Retinal pigment epithelial cell (primary cell): ENCODE measurements at regions not wholly inside any gene's neighbourhood (a gene's known extent, or its start where the extent isn't known, plus 50 kb on each side); places are given as distances from the start of the nearest gene placed in this dataset.
A peak's percentile ranks its signal among the peaks of the same experiment; 100 is the strongest.

Experiments used
- DNase-seq: peaks from one replicate; pipeline ENCODE4 v3.0.0-alpha.2; 2010; ENCODE audit warnings: low read depth
- H3K4me3 ChIP-seq: 2 replicates; pipeline ENCODE4 v1.5.1; 2011; ENCODE audit warnings: mild to moderate bottlenecking, low read length, control low read depth, moderate library complexity
- CTCF ChIP-seq: conservative IDR thresholded peaks from 2 replicates; pipeline ENCODE4 v1.5.1; 2011; ENCODE audit warnings: low read depth, low read length, control low read depth, inconsistent platforms

- H3K4me3 ChIP-seq: no peak overlapping the region
- DNase-seq: no peak
- no peak for TF ChIP-seq CTCF
Measured at GRCh38 chr2:193566276-193566675, 1371.5 kb upstream of the TMEFF2 start.

- DNase-seq: no peak
- H3K4me3 ChIP-seq: no peak overlapping the region
- TF ChIP-seq CTCF: no peak
Measured at GRCh38 chr2:193562031-193562430, 1367.3 kb upstream of the TMEFF2 start.

- no peak overlapping the region for H3K4me3 ChIP-seq
- TF ChIP-seq CTCF: no peak
- DNase-seq: no peak
Measured at GRCh38 chr2:193561054-193561453, 1366.3 kb upstream of the TMEFF2 start.

GRCh38 chr2:193556766-193557470, 1362.2 kb upstream of the TMEFF2 start:
- TF ChIP-seq CTCF: no peak
- no peak overlapping the region for H3K4me3 ChIP-seq
- DNase-seq: peak; percentile 13

- H3K4me3 ChIP-seq: no peak overlapping the region
- TF ChIP-seq CTCF: no peak
- no peak for DNase-seq
Measured at GRCh38 chr2:193549661-193550060, 1354.9 kb upstream of the TMEFF2 start.

- DNase-seq: no peak
- TF ChIP-seq CTCF: no peak
- H3K4me3 ChIP-seq: no peak overlapping the region
Measured at GRCh38 chr2:193542762-193543161, 1348.0 kb upstream of the TMEFF2 start.

GRCh38 chr2:193539188-193539587, 1344.5 kb upstream of the TMEFF2 start:
- no peak for TF ChIP-seq CTCF
- DNase-seq: no peak
- H3K4me3 ChIP-seq: no peak overlapping the region
